GM12878 (cell line): ENCODE measurements at regions not wholly inside any gene's neighbourhood (a gene's known extent, or its start where the extent isn't known, plus 50 kb on each side); places are given as distances from the start of the nearest gene placed in this dataset.

Source experiments
- BHLHE40 ChIP-seq, 2 experiments: fragments of 450-650 bp in 1 of 2; IDR thresholded peaks; 2 replicates each; pipeline ENCODE4 v1.6.1; 2011 to 2017; ENCODE audit warnings: low read depth in 2 of 2, borderline replicate concordance in 1 of 2, improper control_type of control experiment in 1 of 2, low read length in 1 of 2, mild to moderate bottlenecking in 1 of 2
- EP300 ChIP-seq, 2 experiments: fragments of 150-350 bp in 1 of 2; IDR thresholded peaks; 2 replicates each; pipeline ENCODE4 v1.6.1; 2011 to 2012; ENCODE audit warnings: low read depth in 2 of 2, low read length in 2 of 2, borderline replicate concordance in 1 of 2, improper control_type of control experiment in 1 of 2, inconsistent platforms in 1 of 2; ENCODE audit not compliant: control insufficient read depth in 1 of 2
- REST ChIP-seq: IDR thresholded peaks from 2 replicates; pipeline ENCODE4 v1.6.1; 2012; ENCODE audit warnings: mild to moderate bottlenecking, low read depth, low read length
- TARDBP ChIP-seq: IDR thresholded peaks from 2 replicates; pipeline ENCODE4 v1.6.1; 2016; ENCODE audit warnings: borderline replicate concordance

- TF ChIP-seq BHLHE40 (IDR thresholded peaks at IDR 0.05; ENCODE audit: borderline replicate concordance in 1 of 2, low read depth in 2 of 2, low read length in 1 of 2) (no peak), EP300 (IDR thresholded peaks at IDR 0.05; ENCODE audit: borderline replicate concordance in 1 of 2, control insufficient read depth in 1 of 2, low read depth in 2 of 2, low read length in 2 of 2) (no peak), TARDBP (no peak), REST (no peak)
These were observed 190.5 kb upstream of the TWIST2 start for GRCh38 chr2:238657132-238658053.
